GM18520 (cell line): ENCODE measurements at regions not wholly inside any gene's neighbourhood (a gene's known extent, or its start where the extent isn't known, plus 50 kb on each side); places are given as distances from the start of the nearest gene placed in this dataset.
"Not testable (repeated sequence)": the region's sequence is repeated elsewhere in the genome, so short reads cannot be mapped to it uniquely, and the experiment has no call there.

ENCODE experiments used
- ATAC-seq: cut with Tn5 transposase; IDR thresholded peaks from one replicate; pipeline ENCODE4 v1.9.1; 2021; ENCODE audit not compliant: unreplicated experiment

- no peak for ATAC-seq
Measured at GRCh38 chr20:12112665-12113064, 195.0 kb downstream of the BTBD3 start.

DNA sequence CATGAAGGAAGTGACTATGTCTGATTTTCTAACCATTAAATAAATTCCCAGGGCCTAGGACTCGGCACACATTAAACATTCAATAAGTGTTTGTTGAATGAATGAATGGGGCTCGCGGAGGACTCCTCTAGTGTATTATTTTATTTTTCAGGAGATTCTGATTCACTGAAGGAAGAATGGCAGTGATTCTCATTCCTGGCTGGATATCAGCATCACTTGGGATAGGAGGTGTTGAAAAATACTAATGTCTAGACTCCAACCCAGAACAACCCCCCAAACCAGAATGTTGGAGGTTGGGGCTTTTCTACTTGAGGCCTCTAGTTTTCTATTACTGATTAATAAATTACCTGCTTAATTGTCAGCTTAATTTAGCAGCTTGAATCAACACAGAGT lies 195.4 kb downstream of the BTBD3 start:
- no peak for ATAC-seq

DNA sequence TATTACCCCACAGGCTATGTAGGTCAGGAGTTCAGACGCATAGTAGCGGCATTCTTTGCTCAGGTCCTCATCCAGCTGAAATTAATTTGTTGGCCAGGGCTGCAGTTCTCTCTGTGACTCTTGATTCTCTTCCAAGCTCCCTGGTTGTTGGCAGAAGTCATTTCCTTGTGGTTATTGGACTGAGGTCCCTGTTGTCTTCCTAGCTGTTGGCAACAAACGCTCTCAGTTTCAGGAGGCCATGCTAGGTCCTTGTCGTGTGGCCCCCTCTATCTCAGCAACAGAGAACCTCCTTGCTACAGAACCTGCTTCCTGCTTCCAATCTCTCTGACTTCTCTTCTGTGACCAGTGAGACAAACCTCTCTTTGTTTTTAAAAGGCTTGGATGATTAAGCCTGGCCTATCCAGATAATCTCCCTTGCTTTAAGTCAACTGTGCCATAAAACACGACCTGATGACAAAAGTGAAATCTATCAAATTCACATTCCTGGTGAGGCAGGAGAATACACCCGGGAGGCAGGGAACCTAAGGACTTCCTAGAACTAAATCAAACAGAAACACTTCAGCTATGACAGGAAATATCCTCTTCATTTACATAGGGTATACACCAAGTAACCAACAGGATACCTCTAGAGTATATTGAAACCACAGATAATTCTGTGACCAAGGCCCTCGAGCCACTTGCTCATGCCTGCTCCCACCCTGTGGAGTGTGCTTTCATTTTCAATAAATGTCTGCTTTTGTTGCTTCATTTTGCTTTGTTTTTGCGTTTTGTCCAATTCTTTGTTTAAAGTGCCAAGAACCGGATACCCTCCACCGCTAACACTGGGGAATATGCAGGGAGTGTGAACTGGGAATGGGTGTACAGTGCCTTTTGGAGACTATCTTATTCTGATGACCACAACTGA lies 196.0 kb downstream of the BTBD3 start:
- ATAC-seq = no peak

GRCh38 chr20:12129114-12129513 lies 211.4 kb downstream of the BTBD3 start:
- ATAC-seq = not testable (repeated sequence)

GRCh38 chr20:12129532-12129931 lies 211.8 kb downstream of the BTBD3 start:
- ATAC-seq = not testable (repeated sequence)

GRCh38 chr20:12130781-12131180 lies 213.1 kb downstream of the BTBD3 start:
- ATAC-seq = no peak

DNA sequence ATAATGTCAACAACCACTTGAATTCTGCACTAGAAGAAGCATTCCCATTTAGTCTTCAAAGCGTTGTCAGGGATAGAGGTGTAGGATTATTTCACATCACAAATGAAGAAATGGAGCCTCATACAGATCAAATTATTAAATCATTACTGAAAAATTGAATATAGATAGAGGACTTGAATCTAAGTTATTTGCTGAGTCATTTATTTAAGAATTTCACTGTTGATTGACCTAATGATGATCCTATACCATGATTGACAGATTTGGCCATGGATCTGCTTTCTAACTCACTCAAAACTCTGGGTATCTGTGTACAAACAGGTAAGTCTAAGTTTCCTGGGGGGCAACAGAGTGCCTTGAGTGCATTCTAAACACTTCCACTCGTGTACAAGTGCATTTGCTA lies 215.9 kb downstream of the BTBD3 start:
- ATAC-seq = no peak

GRCh38 chr20:12145951-12146350 lies 228.3 kb downstream of the BTBD3 start:
- ATAC-seq = not testable (repeated sequence)

DNA sequence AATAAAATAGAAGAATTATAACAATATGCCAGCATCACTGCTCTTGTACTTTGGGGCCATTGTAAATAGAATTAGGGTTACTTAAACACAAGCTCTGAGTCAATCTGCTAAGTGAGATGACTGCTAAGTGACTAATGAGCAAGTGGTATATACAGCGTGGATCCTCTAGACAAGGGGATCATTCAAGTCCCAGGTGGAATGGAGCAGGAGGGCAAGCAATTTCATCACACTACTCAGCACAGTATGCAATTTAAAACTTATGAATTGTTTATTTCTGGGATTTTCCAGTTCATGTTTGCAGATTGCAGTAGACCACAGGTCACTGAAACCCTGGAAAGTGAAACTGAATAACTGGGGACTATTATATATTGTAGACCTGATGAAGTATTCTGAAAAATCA lies 235.3 kb downstream of the BTBD3 start:
- ATAC-seq = no peak

DNA sequence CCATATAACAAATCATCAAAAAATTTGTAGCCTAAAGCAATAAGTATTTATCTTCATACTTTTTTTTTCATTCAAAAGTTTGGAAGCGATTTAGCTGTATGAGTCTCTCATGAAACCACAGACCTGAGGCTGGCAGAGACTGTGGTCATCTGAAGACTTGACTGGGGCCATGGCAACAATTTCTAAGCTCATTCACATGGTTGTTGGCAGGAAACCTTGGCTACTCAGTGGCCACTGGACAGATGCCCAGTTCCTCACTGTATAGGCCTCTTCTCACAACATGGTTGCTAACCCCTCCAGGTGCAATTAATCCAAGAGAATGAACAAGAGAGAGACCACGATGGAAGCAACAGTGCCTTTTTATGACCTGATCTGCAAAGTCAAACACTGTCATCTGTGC lies 235.9 kb downstream of the BTBD3 start:
- ATAC-seq = no peak

- no peak for ATAC-seq
Measured at GRCh38 chr20:12156252-12156651, 238.6 kb downstream of the BTBD3 start.

DNA sequence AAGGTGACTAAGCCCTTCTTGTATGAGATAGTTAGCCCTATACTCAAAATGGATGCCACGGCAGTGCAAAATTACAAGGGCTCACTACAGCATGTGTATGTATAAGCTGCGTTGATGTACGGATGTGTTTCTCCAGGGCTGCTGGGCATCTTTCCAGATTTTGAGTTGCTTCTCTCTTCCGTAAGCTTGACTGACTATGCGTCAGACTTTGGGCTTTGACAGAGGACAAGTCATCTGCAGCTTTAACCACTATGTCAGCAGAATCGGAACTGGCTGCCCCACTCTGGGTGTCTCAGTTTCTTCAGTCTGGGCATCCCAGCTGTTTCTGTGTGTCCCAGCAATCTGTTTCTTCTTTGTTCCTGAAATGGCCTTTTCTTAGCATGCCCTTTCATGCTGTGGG lies 241.6 kb downstream of the BTBD3 start:
- no peak for ATAC-seq

DNA sequence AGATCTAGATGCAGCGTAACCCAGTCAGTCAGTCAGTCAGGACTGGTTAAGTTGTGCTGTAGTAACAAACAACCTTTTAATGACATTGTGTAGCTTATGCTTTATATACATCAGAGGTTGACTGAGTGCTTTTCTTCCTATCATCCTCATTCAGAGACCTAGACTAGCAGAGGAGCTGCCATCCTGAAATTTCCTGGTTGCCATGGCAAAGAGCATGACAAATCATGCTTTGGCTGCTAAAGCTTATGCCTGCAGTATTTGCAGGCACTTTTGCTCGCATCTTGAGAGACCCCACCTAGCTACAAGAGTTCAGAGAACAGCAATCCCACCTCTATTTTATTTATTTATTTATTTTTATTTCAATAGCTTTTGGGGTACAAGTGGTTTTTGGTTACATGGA lies 244.0 kb downstream of the BTBD3 start:
- no peak for ATAC-seq

DNA sequence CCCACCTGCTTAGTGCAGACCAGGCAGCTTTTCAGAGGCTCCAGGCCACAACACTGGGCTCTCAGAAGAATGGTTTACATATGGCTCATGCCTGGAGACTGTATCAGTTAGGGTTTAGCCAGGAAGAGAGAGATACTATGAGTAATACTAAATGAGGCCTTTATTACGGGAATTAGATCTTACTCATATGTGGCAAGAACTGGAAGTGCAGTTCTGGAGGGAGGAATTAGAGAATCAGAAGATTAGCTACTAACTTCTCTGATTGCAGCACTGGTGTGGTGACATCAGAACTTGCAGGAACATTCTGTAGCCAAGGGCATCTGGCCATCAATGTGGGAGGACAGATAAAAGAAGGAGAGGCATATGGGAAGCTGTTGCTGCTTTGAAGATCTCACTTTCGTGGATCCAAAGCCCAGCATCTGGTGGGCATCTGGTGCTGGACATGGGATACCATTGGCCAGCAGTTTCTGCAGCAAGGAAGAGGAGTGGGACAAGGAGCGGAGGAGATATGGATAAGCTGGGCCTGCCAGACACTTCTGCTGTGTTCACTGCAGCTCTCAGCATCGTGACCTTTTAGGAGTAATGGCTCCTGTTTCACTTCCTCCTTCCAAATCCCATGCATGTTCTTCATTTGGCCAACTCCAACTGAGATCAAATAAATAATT lies 248.5 kb downstream of the BTBD3 start:
- ATAC-seq = no peak

- ATAC-seq = no peak
Measured at GRCh38 chr20:12170406-12170805, 252.7 kb downstream of the BTBD3 start.

- no peak for ATAC-seq
Measured at GRCh38 chr20:12171923-12172524, 254.3 kb downstream of the BTBD3 start.

GRCh38 chr20:12173347-12174012 lies 255.8 kb downstream of the BTBD3 start:
- no peak for ATAC-seq

GRCh38 chr20:12175538-12175937 lies 257.8 kb downstream of the BTBD3 start:
- ATAC-seq = no peak

DNA sequence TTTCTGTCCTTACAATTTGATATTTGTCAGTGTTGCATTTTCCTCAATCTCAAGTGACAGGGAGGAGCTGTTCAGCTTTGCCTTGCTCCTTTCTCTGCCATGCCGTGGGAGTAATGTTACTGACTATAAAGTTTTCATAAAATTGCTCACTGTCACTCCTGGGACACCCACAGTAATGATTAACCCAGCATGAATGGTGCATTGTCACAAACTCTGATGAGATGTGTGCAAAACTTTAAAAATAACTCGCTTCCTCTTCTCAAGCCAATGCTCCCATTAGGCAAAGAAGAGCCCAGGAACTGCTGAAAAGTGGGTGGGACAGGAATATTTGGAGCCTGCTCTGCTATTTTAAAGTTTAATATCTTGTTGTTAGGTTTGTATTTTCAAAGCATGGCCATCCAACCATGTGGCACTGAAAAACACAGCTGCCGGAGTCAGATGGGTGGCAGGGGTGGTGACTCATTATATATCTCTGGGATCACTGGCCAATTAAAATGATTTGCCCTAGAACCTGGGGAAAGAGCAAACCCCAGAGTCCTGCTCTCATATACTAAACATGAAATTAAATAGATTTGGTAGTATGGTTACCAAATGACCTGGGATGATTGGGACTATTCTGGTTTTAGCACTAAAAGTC lies 260.1 kb downstream of the BTBD3 start:
- no peak for ATAC-seq

GRCh38 chr20:12179692-12180091 lies 262.0 kb downstream of the BTBD3 start:
- ATAC-seq = no peak

GRCh38 chr20:12180107-12180661 lies 262.5 kb downstream of the BTBD3 start:
- ATAC-seq = no peak
